ENCODE measurements at regions not wholly inside any gene's neighbourhood (a gene's known extent, or its start where the extent isn't known, plus 50 kb on each side); places are given as distances from the start of the nearest gene placed in this dataset.
"Not testable (repeated sequence)": the region's sequence is repeated elsewhere in the genome, so short reads cannot be mapped to it uniquely, and the experiment has no call there.

DNA sequence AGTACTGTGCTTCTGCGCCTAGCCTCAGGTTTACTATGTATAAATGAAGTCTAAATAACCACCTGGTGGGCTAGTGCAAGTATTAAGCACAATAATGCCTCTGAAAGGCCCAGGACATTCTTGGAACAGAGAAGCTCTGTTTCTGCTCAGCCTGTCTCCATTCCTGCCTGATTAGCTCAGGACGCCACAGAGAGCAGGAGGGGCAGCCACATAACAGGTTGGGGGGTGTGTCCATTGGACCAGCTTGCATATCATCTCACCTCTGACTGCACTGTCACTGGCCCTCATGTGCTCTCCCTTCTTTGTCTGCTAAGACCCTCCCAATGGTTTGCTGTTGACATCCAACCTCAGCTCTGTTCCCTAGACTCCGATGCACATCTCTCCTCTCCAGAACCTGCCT is 52.8 kb upstream of the IKZF1 start:
- DNase-seq: no peak

DNA sequence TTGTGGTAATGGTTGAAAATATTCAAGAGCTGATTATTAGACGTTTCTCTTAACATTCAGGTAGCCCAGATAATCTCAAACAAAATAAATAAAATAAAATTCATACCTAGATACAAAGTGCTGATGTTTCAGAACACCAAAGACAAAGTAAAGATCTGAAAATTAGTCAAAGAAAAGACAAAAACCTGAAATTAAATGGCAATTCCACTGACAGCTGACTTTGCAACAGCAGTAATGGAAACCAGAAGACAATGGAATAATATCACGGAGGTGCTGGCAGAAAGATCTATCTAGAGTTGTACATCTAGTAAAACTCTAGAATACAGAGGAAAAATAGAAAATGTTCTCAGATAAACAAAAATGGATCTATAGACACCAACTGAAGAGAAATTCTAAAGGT is 58.0 kb upstream of the IKZF1 start:
- DNase-seq: no peak

DNA sequence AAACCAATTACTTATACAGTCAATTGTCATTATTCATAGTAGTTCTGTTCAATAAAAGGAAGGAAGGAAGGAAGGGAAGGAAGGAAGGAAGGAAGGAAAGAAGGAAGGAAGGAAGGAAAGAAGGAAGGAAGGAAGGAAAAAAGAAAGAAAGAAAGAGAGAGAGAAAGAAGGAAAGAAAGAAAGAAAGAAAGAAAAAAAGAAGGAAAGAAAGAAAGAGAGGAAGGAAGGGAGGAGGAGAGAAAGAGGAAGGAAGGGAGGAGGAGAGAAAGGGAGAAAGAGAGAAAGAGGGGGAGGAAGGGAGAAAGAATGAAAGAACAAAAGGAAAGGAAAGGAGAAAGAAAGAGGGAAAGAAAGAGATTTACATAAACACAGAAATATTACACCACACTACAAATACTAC is 62.4 kb upstream of the IKZF1 start:
- DNase-seq: not testable (repeated sequence)

DNA sequence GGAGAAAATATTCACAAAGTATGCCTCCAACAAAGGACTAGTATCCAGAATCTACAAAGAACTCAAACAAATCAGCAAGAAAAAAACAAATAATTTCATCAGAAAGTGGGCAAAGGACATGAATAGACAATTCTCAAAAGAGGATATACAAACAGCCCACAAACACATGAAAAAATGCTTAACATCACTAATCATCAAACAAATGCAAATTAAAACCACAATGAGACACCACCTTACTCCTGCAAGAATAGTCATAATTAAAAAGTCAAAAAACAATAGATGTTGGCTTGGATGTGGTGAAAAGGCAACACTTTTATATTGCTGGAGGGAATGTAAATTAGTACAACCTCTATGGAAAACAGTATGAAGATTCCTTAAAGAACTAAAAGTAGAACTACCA is 63.8 kb upstream of the IKZF1 start:
- not testable (repeated sequence) for DNase-seq

DNA sequence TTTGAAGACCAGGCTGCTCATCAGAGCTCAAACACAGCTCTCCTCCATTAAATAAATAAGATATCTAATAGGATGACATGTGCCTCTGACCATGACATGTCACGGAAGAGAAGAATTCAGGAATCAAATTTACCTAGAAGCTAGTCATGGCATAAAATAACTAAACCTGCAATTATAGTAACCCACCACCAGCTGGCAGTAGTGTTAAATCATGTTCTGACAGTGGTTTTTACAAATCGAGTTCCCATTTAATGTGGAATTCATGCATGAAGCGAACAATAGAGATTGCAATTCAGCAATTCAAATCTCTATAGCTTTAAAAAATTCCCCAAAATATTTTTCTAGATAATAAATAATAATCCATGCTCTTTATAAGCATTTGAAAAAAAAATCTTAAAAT is 74.6 kb upstream of the IKZF1 start:
- no peak for DNase-seq

DNA sequence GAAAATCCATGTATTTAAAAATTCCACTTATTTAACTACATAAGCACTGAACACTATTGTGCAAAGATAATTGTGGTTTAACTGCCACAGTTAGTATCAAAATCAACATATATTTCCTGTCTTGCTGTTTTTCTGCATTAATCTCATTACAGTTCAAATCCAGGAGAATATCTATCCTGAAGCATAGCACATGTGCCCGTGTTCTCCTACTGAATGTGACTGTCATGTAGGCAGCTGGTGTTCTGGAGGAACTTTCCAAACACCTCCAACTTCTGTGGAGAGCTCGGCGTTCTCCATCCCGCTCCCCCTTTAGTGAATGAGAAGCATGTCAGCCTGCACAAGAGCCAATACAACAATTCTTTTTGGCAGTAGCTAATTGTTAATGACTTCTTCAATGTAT is 76.4 kb upstream of the IKZF1 start:
- no peak for DNase-seq

DNA sequence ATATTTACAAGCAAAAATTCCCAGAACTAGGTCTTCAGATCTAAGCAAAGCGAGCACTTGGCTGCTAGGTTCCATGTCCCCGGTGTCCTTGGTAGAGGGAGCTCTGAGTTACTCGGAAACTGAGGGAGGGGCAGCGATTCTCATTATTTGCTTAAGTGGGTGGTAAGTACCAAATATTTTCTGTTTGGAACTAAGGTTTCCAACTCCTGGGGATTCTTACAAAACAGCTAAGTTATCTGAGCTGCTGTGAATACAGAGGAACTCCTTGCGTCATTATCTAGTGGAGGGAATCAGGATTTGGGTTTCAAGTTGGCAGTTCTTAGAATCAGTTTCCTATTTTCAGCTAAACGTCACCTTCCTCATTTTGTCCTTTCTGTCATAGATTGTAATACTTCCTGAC is 76.8 kb upstream of the IKZF1 start:
- DNase-seq: no peak

DNA sequence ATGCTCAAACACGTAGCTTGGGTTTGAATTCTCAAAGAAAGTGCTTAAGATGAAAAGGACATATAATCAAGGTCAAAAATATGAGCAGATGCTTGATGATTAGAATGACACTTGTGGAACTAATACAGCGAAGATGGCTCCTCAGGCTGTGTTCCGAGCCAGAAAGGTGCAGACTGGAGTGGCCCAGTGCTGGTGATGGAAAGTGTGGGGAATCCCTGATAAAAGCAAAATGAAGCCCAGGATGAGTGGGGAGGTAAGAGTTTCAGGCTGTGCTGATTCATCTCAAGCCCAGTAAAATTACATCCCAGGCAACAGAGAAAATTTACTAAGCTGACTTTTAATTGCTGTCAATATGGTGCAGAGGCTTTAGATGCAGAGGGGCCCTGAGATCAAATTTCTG is 77.8 kb upstream of the IKZF1 start:
- no peak for DNase-seq

DNA sequence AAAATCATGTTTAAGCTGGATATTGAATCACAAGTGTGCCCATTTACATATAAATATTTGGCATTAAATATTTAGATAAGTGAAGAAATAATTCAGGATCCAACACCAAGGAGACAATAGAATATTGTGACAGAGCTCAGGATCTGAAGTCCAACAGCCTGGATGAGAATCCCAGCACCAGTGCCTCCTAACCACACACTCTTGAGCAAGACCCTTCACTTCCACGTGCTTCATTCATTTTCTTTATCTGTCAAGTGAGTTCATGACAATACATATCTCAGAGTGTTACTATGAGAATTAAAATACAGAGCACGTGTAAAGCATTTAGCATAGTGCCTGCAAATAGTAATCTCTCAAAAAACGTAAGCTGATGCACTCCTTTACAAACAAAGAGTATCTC is 78.4 kb upstream of the IKZF1 start:
- DNase-seq: no peak

DNA sequence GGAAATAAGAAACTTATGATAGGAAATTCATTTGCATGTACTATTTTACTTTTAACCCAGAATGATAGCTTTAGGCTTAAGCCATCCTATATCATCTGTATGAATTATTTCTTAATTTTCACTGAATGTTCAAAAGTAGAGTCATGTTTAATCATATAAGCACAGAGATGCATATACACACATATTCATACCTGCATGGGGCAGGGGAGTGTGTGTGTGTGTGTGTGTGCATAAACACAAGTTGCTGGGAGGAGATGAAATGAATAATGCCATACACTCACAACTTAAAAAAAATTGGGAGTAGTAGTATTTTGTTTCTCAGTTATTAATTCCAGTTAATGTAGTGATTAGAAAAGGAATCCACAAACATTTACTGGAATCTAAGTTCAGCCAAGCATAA is 83.1 kb upstream of the IKZF1 start:
- DNase-seq: no peak

DNA sequence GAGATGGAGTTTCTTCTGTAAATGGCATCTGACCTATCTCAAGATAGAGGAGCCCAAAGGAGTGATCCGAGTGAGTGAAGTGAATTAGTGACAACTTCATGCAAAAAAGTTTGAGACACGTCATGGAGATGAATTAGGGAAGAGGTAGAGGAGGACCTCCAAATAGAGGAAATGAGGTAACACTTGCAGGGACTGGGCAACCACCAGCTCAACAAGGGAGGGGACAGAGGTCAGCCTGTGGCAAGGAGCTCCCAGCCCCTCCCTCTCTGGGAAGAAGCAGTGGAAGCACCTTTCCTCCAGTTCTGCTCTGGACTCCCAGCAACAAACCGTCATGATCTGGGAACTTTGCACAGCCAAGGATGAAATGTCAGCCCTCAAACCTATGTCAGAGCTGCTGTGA is 83.5 kb upstream of the IKZF1 start:
- no peak for DNase-seq

DNA sequence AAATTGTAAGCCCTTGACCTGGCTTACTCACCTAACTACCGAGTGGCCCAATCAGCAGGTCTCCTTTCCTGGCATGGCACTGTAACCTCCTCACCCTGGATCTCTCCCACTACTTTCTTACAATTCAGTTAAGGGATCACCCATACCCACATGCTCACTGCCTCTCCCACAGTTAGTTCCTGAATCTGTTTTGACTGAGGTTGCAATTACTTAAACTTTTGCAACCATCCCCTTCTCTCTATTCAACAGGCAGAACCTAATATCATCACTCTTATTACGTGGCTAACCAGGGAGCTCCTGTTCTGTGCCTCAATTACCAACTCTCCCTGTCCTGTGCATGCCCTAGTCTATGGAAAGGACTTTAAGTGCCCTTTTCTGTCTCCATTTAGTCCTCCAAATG is 84.2 kb upstream of the IKZF1 start:
- DNase-seq: no peak

DNA sequence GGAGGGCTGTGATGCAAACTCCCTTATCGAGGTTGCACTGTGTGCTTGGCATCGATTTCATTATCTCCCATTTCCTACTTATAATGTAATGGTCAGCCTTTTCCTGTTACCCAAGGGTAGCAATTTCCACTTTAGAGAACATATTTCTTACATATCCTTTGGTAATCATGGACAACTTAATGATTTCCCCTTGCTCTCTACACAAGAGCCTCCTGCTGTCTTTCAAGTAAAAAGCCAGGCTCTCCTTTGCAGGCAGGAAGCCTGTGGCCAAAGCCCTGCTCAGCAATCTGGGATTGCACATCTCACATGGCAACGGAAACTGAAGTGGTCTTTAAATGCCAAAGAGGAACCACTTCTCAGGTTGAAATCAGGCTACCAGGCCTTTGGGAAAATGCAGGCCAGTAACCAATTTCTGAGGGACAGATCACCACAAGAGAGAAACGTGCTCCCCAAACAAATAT is 86.7 kb upstream of the IKZF1 start:
- DNase-seq: no peak

DNA sequence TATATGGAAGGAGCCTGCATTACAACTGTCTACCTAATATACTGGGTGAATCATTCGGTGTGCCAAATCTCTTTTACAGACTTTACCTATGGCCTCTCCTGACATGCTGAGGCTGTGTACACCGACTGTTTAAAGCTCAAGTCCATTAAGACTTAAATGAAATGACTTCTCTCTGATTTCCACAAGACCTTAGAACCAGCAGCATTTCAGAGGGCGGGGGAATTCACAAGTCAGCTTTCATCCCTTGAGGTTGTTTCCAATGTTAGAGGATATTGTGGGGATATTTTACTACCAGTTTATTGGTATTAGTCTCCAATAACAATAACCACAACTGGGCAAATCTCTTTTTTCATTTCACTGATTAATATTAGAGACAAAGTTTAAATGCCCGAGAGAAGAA is 87.1 kb upstream of the IKZF1 start:
- no peak for DNase-seq

DNA sequence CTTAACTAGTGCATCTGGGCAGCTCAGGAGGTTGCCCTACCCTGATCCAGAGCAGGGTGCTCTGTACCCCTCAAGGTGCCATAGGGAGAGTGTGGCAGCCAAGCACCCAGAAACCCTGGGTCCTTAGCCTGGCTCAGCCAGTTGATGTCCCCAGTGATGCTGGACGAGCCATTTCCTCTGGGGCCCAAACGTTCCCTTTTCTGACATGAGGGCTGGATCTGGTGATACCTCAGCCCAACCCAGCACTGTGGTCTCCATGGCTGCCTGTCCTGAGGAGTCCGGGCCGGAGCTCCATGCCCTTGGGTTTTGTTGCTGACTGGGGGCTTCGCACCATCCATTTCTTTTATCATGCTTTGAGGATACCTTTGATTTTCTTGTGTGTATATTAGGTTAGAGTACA is 87.9 kb upstream of the IKZF1 start:
- no peak for DNase-seq

DNA sequence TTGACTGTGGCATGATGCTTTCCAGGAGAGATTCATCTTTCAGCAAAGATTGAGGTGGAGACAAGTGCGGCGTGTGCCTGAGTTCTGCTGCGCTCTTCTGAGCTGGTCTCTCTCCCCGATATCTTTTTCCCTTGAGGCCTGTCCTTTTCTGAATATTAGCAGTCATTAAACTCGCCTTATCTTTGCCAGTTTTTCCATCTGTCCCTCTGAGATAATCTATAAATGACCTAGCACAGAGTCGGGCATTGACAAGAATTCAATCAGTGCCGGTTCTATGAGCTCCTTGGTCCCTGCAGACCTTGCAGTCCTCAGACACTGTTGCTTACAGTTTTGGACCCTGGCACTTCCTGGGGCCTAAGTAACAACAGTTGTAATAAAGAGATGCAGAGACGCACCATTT is 89.7 kb upstream of the IKZF1 start:
- DNase-seq: no peak

DNA sequence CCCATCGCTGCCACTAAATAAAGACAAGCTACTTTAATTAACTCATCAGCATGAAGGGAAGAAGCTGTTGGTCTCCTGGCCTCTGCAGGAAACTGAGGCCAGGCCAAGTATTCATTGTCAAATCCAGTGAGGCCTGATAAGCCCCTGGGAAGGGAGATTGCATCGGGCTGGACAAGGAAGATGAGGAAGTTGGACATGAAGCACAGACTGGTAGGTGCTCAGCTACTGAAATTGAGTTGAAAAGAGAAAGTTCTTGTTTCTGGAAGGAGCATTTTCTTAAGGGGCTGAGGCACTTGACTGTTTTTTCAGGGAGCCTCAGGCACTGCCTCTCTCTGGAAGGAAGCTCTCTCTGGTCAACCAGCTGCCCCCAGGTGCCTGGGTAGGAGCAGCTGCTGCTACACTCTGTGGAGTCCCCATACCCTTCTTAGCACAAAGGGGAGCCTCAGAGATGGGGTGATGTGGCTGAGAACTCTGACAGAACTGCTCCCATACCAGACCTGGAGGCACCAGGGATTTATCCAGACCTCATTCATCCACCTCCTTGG is 90.3 kb upstream of the IKZF1 start:
- no peak for DNase-seq

DNA sequence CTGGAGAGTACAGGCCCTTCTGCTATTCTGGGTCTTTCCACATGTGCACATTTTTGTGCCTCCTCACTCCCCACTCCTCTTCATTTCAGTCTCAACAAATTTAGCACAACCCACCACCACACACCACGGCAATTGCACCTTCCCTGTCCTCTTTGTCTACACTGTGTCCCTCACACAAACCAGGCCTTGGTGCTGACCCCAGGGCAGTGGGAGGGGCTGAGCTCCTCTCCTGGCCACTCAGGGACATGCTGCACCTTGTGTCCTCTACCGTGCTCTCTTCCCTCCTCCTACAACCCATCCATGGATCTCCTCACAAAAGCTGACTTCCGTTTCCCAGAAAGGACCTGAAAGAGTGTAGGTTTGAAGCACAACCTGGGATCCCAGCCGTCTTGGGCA is 90.9 kb upstream of the IKZF1 start:
- no peak for DNase-seq

DNA sequence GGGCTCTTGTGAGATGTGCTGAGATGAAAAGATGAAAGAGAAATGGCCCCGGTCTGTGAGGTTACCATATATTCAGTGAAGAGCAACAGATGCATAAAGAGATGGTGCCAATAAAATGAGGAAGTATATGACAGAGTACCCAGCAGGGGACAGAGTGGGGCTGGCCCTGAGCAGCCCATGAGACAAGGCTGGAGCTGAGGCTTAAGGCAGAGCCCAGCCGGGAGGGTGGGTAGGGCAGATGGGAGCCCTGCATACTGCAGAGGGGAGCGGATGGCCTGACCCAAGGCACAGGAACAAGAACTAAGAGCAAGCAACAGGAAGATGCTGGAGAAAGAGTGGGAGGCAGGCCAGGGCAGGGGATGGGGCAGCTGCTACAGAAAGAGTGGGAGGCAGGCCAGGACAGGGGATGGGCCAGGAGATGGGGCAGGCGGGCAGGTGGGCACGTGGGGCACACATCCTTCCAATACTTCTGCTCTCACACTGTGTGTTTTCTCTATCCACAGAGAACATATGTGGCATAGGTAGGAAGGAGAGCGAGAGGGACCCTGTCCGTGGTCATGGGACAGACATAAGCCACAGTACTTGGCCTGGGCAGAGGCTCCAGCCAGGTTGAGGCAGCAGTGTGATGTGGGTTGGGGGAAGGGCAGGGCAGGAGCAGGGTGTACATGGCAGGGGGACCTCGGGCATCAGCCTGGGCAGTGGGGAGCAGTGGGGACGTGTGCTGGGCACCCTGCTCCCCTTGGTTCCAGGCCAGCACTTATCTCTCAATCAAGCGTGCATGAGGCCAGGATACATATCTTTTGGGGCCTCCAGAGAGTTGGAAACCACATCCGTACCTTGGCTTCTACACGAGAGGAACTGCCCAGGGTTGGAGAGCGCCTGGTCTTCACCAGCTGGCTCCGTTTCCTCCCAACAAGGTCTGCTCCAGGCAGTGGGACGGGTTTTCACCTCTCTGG is 91.6 kb upstream of the IKZF1 start:
- no peak for DNase-seq

DNA sequence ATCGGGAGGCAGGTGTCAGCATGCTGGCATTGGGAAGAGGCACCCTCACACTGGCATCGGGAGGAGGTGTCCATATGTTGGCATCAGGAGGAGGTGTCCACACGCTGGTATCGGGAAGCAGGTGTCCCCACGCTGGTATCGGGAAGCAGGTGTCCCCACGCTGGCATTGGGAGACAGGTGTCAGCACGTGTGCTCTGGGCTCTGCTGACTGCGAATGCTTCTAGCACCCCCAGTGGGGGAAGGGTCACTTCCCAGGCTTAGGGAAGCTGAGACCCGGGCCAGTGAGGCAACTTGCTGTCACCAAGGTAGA is 92.5 kb upstream of the IKZF1 start:
- no peak for DNase-seq

DNA sequence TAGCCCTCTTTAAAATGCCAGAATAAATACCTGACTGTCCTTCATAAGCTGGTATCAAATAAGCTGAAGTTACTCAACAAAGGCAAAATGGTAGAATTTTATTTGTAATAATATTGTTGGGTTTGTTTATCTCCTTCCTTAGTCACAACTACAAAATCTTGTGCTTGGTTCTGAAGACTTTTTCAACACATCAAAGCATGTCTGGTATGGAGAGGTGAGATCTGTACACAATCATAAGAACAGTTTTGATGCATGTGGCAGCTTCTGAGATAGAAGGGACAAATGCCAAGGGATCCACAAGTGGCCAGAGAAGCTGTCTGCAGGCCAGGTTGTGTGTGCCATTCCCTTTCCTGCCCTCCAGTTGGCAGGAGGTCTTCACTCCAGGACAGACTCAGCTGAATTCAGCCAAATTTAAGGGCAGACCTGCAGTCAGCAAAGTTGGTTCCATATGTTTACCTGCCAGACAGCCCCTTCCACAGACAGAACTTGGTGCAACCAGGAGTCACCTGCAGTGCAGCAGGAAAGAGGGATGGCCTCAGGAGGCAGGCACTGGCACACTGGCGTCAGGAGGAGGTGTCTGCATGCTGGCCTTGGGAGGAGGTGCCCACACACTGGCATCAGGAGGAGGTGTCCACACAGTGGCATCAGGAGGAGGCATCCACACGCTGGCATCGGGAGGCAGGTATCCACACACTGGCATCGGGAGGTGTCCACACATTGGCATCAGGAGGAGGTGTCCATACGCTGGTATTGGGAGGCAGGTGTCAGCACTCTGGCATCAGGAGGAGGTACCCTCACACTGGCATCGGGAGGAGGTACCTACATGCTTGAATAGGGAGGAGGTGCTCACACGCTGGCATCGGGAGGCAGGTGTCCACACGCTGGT is 93.1 kb upstream of the IKZF1 start:
- no peak for DNase-seq

DNA sequence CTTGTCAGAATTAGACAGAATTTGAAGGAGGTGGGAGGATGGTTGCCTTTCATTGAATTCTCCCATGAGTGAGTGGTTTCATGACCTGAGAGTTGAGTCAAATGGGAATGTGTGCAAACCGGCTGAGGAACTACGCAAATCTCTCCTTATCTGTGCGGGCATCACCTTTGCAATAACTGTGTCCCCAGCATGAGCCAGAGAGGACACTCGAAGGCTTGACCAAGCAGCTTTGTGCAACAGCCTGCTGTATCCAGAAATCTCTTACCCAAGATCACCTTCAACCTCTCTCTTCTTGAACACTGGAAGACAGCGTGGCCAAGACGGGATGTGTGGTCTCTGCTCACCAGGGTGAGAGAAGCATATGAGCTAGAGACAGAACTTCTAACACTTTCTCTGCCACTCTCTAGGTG is 93.8 kb upstream of the IKZF1 start:
- no peak for DNase-seq

DNA sequence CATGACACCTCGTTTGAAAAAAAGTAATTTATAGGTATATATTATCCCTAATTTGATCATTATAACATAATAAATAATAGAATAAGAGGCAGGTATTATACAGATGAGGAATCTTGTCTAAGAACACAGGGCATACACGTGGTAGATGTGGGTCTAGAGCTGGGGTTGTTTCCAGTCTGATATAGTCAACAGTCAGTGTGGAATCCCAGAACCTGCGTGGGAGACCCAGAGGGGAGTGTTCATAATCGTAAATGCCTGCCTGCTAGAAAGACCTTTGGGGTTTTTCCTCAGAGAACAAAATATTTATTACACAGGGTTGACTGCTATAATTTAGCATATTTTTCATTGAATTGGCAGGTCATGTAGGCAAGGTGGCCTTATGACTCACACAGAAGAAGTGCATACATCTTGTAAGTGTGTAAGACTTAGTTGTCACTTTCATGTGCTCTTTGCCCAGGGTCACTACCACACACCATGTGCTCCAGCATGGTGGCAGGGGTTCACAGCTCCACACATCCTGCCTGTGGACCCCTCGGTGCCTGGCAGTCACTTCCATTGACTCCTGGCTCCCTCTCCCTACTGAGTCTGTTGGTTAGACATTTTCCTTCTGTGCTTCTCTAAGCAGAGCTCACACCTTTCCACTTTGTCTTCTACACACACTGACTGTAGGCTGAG is 94.9 kb upstream of the IKZF1 start:
- no peak for DNase-seq

All from kidney glomerular epithelial cell (primary cell).